GM23338 (cell line): ENCODE measurements at regions not wholly inside any gene's neighbourhood (a gene's known extent, or its start where the extent isn't known, plus 50 kb on each side); places are given as distances from the start of the nearest gene placed in this dataset.

Source experiments
- ATAC-seq: fragments of 200-7000 bp; cut with Tn5 transposase; 3 replicates; pipeline ENCODE4 v1.9.1; 2020
- DNase-seq: peaks from one replicate; pipeline ENCODE4 v3.0.0-alpha.2; 2015; ENCODE audit warnings: low spot score
- H2AFZ ChIP-seq: fragments of 200-600 bp; sonication (generic); 2 replicates; pipeline ENCODE4 v1.8.0; 2016; ENCODE audit warnings: antibody characterized with exemption, mild to moderate bottlenecking, moderate library complexity
- H3F3A ChIP-seq: fragments of 200-600 bp; sonication (generic); replicated peaks from 2 replicates; pipeline ENCODE4 v1.8.0; 2017; ENCODE audit warnings: antibody characterized with exemption, mixed run types, low read depth
- H3K27ac ChIP-seq: fragments of 200-600 bp; sonication (generic); 2 replicates; pipeline ENCODE4 v1.6.1; 2016; ENCODE audit warnings: low read depth
- H3K27me3 ChIP-seq: fragments of 200-600 bp; sonication (generic); 2 replicates; pipeline ENCODE4 v1.8.0; 2016; ENCODE audit warnings: mild to moderate bottlenecking, mixed run types, moderate library complexity; ENCODE audit not compliant: insufficient read depth
- H3K36me3 ChIP-seq: fragments of 200-600 bp; sonication (generic); 2 replicates; pipeline ENCODE4 v1.8.0; 2016; ENCODE audit warnings: mild to moderate bottlenecking; ENCODE audit not compliant: insufficient read depth
- H3K4me1 ChIP-seq: fragments of 200-600 bp; sonication (generic); 2 replicates; pipeline ENCODE4 v1.8.0; 2016; ENCODE audit warnings: mild to moderate bottlenecking, moderate library complexity; ENCODE audit not compliant: insufficient read depth
- H3K4me2 ChIP-seq: fragments of 200-600 bp; sonication (generic); 2 replicates; pipeline ENCODE4 v1.7.1; 2017; ENCODE audit warnings: mixed run types
- H3K4me3 ChIP-seq: fragments of 200-600 bp; sonication (generic); 2 replicates; pipeline ENCODE4 v1.6.1; 2016; ENCODE audit warnings: mixed run types
- H3K79me2 ChIP-seq: fragments of 200-600 bp; sonication (generic); replicated peaks from 2 replicates; pipeline ENCODE4 v1.8.0; 2017; ENCODE audit warnings: mild to moderate bottlenecking; ENCODE audit not compliant: insufficient read depth
- H3K9me2 ChIP-seq: fragments of 200-600 bp; sonication (generic); 2 replicates; pipeline ENCODE4 v1.8.0; 2017; ENCODE audit not compliant: insufficient read depth
- H4K20me1 ChIP-seq: fragments of 200-600 bp; sonication (generic); replicated peaks from 2 replicates; pipeline ENCODE4 v1.8.0; 2017; ENCODE audit warnings: mild to moderate bottlenecking; ENCODE audit not compliant: insufficient read depth
- H3K27ac Mint-ChIP-seq: 2 replicates; pipeline ENCODE4 v1.8.0; 2020; ENCODE audit warnings: inconsistent platforms, mild to moderate bottlenecking, moderate library complexity, mixed read lengths
- H3K27me3 Mint-ChIP-seq: 3 replicates; pipeline ENCODE4 v1.8.0; 2022; ENCODE audit warnings: low read depth, mild to moderate bottlenecking, moderate library complexity, mixed read lengths, inconsistent platforms; ENCODE audit not compliant: insufficient read depth, poor library complexity
- H3K36me3 Mint-ChIP-seq: 3 replicates; pipeline ENCODE4 v1.8.0; 2021; ENCODE audit warnings: low read depth, mild to moderate bottlenecking, inconsistent platforms, moderate library complexity, mixed read lengths
- H3K4me1 Mint-ChIP-seq: 3 replicates; pipeline ENCODE4 v1.8.0; 2020; ENCODE audit warnings: mild to moderate bottlenecking, inconsistent platforms, mixed read lengths
- H3K4me3 Mint-ChIP-seq: 3 replicates; pipeline ENCODE4 v1.8.0; 2021; ENCODE audit warnings: moderate library complexity, mild to moderate bottlenecking, inconsistent platforms, mixed read lengths
- H3K9me3 Mint-ChIP-seq: 3 replicates; pipeline ENCODE4 v1.8.0; 2020; ENCODE audit warnings: moderate library complexity, mild to moderate bottlenecking, inconsistent platforms, mixed read lengths
- CREB1 ChIP-seq: fragments of 250-450 bp; sonication (Bioruptor Pico); IDR thresholded peaks from 2 replicates; pipeline ENCODE4 v1.5.0; 2020; ENCODE audit warnings: low read depth, mild to moderate bottlenecking, moderate library complexity
- CTCF ChIP-seq, 2 experiments: fragments of 200-600 bp in 1 of 2; sonication (generic) in 1 of 2; conservative IDR thresholded peaks; 2 replicates each; pipeline versions ENCODE4 v1.5.1 to v1.6.1; 2016 to 2017; ENCODE audit warnings: antibody characterized with exemption in 2 of 2, low read depth in 2 of 2, mild to moderate bottlenecking in 2 of 2, moderate library complexity in 1 of 2
- EZH2 ChIP-seq: fragments of 200-600 bp; sonication (generic); IDR thresholded peaks from one replicate; pipeline ENCODE4 v1.8.0; 2017; ENCODE audit warnings: antibody characterized with exemption, mild to moderate bottlenecking, low read depth; ENCODE audit not compliant: unreplicated experiment
- EZH2phosphoT487 ChIP-seq: fragments of 200-600 bp; sonication (generic); IDR thresholded peaks from one replicate; pipeline ENCODE4 v1.8.1; 2018; ENCODE audit warnings: antibody characterized with exemption; ENCODE audit not compliant: unreplicated experiment
- JUNB ChIP-seq: IDR thresholded peaks from one replicate; pipeline ENCODE4 v1.6.1; 2016; ENCODE audit warnings: antibody characterized with exemption; ENCODE audit not compliant: unreplicated experiment
- NANOG ChIP-seq: IDR thresholded peaks from 2 replicates; pipeline ENCODE4 v1.6.1; 2016; ENCODE audit warnings: antibody characterized with exemption, borderline replicate concordance
- POLR2AphosphoS5 ChIP-seq: IDR thresholded peaks from 2 replicates; pipeline ENCODE4 v1.6.1; 2016; ENCODE audit warnings: antibody characterized with exemption, low read depth
- REST ChIP-seq: IDR thresholded peaks from one replicate; pipeline ENCODE4 v1.6.1; 2018; ENCODE audit warnings: antibody characterized with exemption; ENCODE audit not compliant: unreplicated experiment
- STAT1 ChIP-seq: IDR thresholded peaks from one replicate; pipeline ENCODE4 v1.6.1; 2016; ENCODE audit warnings: antibody characterized with exemption; ENCODE audit not compliant: unreplicated experiment
- ZNF114 ChIP-seq: fragments of 250-450 bp; sonication (Bioruptor Pico); IDR thresholded peaks from 2 replicates; pipeline ENCODE4 v1.5.0; 2020; ENCODE audit warnings: mild to moderate bottlenecking, moderate library complexity
- ZNF462 ChIP-seq: fragments of 250-450 bp; sonication (Bioruptor Pico); IDR thresholded peaks from 2 replicates; pipeline ENCODE4 v1.5.0; 2020; ENCODE audit warnings: mild to moderate bottlenecking, moderate library complexity

GRCh38 chr5:125202353-125202752, 455.9 kb upstream of the ZNF608 start:
- Mint-ChIP-seq H3K36me3 (peaks cover 10% of the 10 kb centered on the region), H3K27me3 (peaks cover 2% of the 10 kb centered on the region), H3K27ac (no peak overlapping the region), H3K9me3 (no peaks in the 10 kb centered on the region), H3K4me1 (peaks cover 61% of the 10 kb centered on the region), H3K4me3 (no peak overlapping the region)
- no peak for ATAC-seq
- no peak overlapping the region for H3K4me2 ChIP-seq
- H3K9me2 ChIP-seq = peaks cover 17% of the 10 kb centered on the region; the same call in 1 of the 2 replicates
- TF ChIP-seq ZNF114 (CRISPR knock-in tag) (no peak), EZH2 (no peak), REST (no peak), CREB1 (no peak), EZH2phosphoT487 (no peak), STAT1 (no peak), JUNB (no peak)
- H4K20me1 ChIP-seq = no peaks in the 10 kb centered on the region
- H3K79me2 ChIP-seq = no peaks in the 10 kb centered on the region
- no peak overlapping the region for H3K27ac ChIP-seq
- H3F3A ChIP-seq = no peaks in the 10 kb centered on the region
- no peaks in the 10 kb centered on the region; the same call in 1 of the 2 replicates for H3K36me3 ChIP-seq
- no peak overlapping the region for H3K4me3 ChIP-seq
- H3K27me3 ChIP-seq = no peaks in the 10 kb centered on the region
- DNase-seq = no peak
- H3K4me1 ChIP-seq = peaks cover 44% of the 10 kb centered on the region
- 0 out of 2 replicates have a peak overlapping the region, but pooled peaks have one; percentile 67 for H2AFZ ChIP-seq

- Histone ChIP-seq H3K9me2 (peaks cover 17% of the 10 kb centered on the region; the same call in 1 of the 2 replicates), H3F3A (no peaks in the 10 kb centered on the region), H3K4me1 (peaks cover 42% of the 10 kb centered on the region), H3K79me2 (no peaks in the 10 kb centered on the region), H3K27ac (no peak overlapping the region), H3K27me3 (no peaks in the 10 kb centered on the region), H3K4me2 (no peak overlapping the region), H3K36me3 (no peaks in the 10 kb centered on the region; the same call in 1 of the 2 replicates), H4K20me1 (no peaks in the 10 kb centered on the region), H2AFZ (peak overlapping the region; percentile 67), H3K4me3 (no peak overlapping the region)
- H3K4me1 Mint-ChIP-seq = peaks cover 59% of the 10 kb centered on the region
- peaks cover 10% of the 10 kb centered on the region for H3K36me3 Mint-ChIP-seq
- H3K9me3 Mint-ChIP-seq = no peaks in the 10 kb centered on the region
- H3K27me3 Mint-ChIP-seq = peaks cover 2% of the 10 kb centered on the region
- no peak for ATAC-seq
- H3K4me3 Mint-ChIP-seq = no peak overlapping the region
- no peak for DNase-seq
- no peak overlapping the region; the same call in 1 of the 2 replicates for H3K27ac Mint-ChIP-seq
- no peak for TF ChIP-seq EZH2phosphoT487
- no peak for TF ChIP-seq NANOG
- no peak for TF ChIP-seq CTCF (conservative IDR thresholded peaks at IDR 0.05; ENCODE audit: low read depth in 2 of 2)
- TF ChIP-seq ZNF462 (CRISPR knock-in tag) = no peak
- TF ChIP-seq EZH2 = no peak
- TF ChIP-seq POLR2AphosphoS5 = no peak
- no peak for TF ChIP-seq CREB1
Measured at GRCh38 chr5:125202871-125203438, 456.5 kb upstream of the ZNF608 start.
